ENCODE measurements at regions not wholly inside any gene's neighbourhood (a gene's known extent, or its start where the extent isn't known, plus 50 kb on each side); places are given as distances from the start of the nearest gene placed in this dataset.

DNA sequence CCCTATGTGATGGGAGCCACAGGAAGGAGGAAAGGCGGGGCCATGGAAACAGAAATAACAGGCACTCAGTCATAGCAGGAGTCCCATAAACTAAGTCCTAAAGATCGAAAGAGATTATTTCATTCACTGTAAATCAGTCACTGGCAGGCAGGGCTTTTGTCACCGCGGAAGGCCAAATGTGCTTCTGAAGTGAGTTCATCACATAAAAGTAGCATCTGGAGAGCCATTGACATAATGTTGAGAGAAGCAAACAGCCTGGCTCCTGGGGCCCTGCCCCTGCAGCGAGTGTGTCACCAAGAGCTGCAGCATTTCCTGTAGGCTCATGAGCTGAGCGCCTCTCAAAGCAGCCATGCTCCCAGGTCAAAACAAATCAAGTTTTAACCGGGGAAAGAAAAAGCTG lies 476.2 kb downstream of the HAPSTR1 start:
- no peaks in the 10 kb centered on the region for H3K27me3 ChIP-seq (ENCODE audit: insufficient read depth, poor library complexity, severe bottlenecking)
- H3K27ac ChIP-seq (replicated peaks): no peak overlapping the region
- H3K4me3 ChIP-seq (replicated peaks; ENCODE audit: insufficient read depth, low read length): no peak overlapping the region
- no peak for DNase-seq (ENCODE audit: low read depth in 1 of 2, low spot score in 1 of 2)
- TF ChIP-seq, protein P1, sequence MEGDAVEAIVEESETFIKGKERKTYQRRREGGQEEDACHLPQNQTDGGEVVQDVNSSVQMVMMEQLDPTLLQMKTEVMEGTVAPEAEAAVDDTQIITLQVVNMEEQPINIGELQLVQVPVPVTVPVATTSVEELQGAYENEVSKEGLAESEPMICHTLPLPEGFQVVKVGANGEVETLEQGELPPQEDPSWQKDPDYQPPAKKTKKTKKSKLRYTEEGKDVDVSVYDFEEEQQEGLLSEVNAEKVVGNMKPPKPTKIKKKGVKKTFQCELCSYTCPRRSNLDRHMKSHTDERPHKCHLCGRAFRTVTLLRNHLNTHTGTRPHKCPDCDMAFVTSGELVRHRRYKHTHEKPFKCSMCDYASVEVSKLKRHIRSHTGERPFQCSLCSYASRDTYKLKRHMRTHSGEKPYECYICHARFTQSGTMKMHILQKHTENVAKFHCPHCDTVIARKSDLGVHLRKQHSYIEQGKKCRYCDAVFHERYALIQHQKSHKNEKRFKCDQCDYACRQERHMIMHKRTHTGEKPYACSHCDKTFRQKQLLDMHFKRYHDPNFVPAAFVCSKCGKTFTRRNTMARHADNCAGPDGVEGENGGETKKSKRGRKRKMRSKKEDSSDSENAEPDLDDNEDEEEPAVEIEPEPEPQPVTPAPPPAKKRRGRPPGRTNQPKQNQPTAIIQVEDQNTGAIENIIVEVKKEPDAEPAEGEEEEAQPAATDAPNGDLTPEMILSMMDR (IDR thresholded peaks at IDR 0.05; ENCODE audit: insufficient read depth, low read length): no peak
- TF ChIP-seq GABPA (IDR thresholded peaks at IDR 0.05; ENCODE audit: low read depth): no peak
- TF ChIP-seq SPI1 (IDR thresholded peaks at IDR 0.05; ENCODE audit: borderline replicate concordance, low read depth): no peak
- TF ChIP-seq, protein P2, sequence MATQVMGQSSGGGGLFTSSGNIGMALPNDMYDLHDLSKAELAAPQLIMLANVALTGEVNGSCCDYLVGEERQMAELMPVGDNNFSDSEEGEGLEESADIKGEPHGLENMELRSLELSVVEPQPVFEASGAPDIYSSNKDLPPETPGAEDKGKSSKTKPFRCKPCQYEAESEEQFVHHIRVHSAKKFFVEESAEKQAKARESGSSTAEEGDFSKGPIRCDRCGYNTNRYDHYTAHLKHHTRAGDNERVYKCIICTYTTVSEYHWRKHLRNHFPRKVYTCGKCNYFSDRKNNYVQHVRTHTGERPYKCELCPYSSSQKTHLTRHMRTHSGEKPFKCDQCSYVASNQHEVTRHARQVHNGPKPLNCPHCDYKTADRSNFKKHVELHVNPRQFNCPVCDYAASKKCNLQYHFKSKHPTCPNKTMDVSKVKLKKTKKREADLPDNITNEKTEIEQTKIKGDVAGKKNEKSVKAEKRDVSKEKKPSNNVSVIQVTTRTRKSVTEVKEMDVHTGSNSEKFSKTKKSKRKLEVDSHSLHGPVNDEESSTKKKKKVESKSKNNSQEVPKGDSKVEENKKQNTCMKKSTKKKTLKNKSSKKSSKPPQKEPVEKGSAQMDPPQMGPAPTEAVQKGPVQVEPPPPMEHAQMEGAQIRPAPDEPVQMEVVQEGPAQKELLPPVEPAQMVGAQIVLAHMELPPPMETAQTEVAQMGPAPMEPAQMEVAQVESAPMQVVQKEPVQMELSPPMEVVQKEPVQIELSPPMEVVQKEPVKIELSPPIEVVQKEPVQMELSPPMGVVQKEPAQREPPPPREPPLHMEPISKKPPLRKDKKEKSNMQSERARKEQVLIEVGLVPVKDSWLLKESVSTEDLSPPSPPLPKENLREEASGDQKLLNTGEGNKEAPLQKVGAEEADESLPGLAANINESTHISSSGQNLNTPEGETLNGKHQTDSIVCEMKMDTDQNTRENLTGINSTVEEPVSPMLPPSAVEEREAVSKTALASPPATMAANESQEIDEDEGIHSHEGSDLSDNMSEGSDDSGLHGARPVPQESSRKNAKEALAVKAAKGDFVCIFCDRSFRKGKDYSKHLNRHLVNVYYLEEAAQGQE (IDR thresholded peaks at IDR 0.05; ENCODE audit: insufficient replicate concordance, low read depth): no peak
- TF ChIP-seq POLR2AphosphoS5 (IDR thresholded peaks at IDR 0.05; ENCODE audit: low read depth): no peak

DNA sequence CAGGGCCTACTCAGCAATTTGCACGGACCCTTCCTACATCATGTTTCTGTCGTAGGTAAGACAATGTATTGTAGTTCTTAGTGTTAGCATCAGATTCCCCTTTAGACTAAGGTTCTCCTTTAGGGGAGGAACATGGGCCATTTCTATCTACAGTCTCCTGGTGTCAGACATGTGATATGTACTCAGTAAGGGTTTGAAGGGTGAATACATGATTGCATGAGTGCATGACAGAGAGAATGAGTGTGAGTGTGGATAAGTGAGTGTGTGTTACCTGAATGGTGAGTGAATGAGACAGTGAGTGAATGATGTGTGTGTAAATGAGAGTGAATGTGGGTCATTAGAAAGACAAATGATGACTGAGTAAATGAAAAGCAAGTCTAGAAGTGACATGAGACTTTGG lies 476.8 kb downstream of the HAPSTR1 start:
- H3K4me3 ChIP-seq (replicated peaks; ENCODE audit: insufficient read depth, low read length): no peak overlapping the region
- no peak for TF ChIP-seq GABPA (IDR thresholded peaks at IDR 0.05; ENCODE audit: low read depth)
- TF ChIP-seq, protein P2 (IDR thresholded peaks at IDR 0.05; ENCODE audit: insufficient replicate concordance, low read depth): no peak
- TF ChIP-seq, protein P1 (IDR thresholded peaks at IDR 0.05; ENCODE audit: insufficient read depth, low read length): no peak
- no peak for TF ChIP-seq SPI1 (IDR thresholded peaks at IDR 0.05; ENCODE audit: borderline replicate concordance, low read depth)
- no peak for TF ChIP-seq POLR2AphosphoS5 (IDR thresholded peaks at IDR 0.05; ENCODE audit: low read depth)
- H3K27me3 ChIP-seq (ENCODE audit: insufficient read depth, poor library complexity, severe bottlenecking): no peaks in the 10 kb centered on the region
- no peak overlapping the region for H3K27ac ChIP-seq (replicated peaks)
- DNase-seq (ENCODE audit: low read depth in 1 of 2, low spot score in 1 of 2): no peak

DNA sequence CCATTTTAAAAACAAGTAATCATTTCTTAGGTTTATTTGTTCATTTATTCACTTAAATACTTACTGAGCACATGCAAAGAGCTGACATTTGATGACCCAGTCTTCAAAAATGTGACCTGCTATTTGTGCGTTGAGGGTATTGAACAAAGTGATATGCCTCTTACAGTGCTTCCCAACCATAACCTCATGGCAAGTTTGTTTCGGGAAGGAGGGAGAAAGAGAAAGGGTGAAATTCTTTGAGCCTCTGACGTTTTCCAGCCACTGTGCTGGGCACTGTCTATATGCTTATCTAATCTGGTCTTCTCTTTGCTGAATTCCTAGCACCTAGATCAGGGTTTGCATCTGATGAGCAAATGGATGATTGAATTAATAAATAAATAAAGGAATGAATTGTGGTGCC lies 479.1 kb downstream of the HAPSTR1 start:
- Histone ChIP-seq H3K27me3 (ENCODE audit: insufficient read depth, poor library complexity, severe bottlenecking) (no peaks in the 10 kb centered on the region), H3K4me3 (replicated peaks; ENCODE audit: insufficient read depth, low read length) (no peak overlapping the region), H3K27ac (replicated peaks) (no peak overlapping the region)
- no peak for DNase-seq (ENCODE audit: low read depth in 1 of 2, low spot score in 1 of 2)
- TF ChIP-seq, protein P2 (IDR thresholded peaks at IDR 0.05; ENCODE audit: insufficient replicate concordance, low read depth): no peak
- TF ChIP-seq POLR2AphosphoS5 (IDR thresholded peaks at IDR 0.05; ENCODE audit: low read depth) (no peak), GABPA (IDR thresholded peaks at IDR 0.05; ENCODE audit: low read depth) (no peak), SPI1 (IDR thresholded peaks at IDR 0.05; ENCODE audit: borderline replicate concordance, low read depth) (no peak)
- TF ChIP-seq, protein P1 (IDR thresholded peaks at IDR 0.05; ENCODE audit: insufficient read depth, low read length): no peak
